Hepatocyte (in vitro differentiated cells): ENCODE measurements at regions not wholly inside any gene's neighbourhood (a gene's known extent, or its start where the extent isn't known, plus 50 kb on each side); places are given as distances from the start of the nearest gene placed in this dataset.

ENCODE experiments used
- DNase-seq: peaks from one replicate; pipeline ENCODE4 v3.0.0-alpha.2; 2016; ENCODE audit warnings: low spot score
- H2AFZ ChIP-seq: fragments of 200-600 bp; sonication (generic); 2 replicates; pipeline ENCODE4 v1.6.0; 2016; ENCODE audit warnings: antibody characterized with exemption, mild to moderate bottlenecking
- H3K27ac ChIP-seq: fragments of 200-600 bp; sonication (generic); 2 replicates; pipeline ENCODE4 v1.5.1; 2016; ENCODE audit warnings: mild to moderate bottlenecking
- H3K27me3 ChIP-seq: fragments of 200-600 bp; sonication (generic); 2 replicates; pipeline ENCODE4 v1.6.1; 2016
- H3K36me3 ChIP-seq: fragments of 200-600 bp; sonication (generic); replicated peaks from 2 replicates; pipeline ENCODE4 v1.5.1; 2016; ENCODE audit warnings: low read depth; ENCODE audit not compliant: insufficient read depth
- H3K4me1 ChIP-seq: fragments of 200-600 bp; sonication (generic); 2 replicates; pipeline ENCODE4 v1.5.1; 2016; ENCODE audit warnings: mild to moderate bottlenecking, moderate library complexity; ENCODE audit not compliant: insufficient read depth
- H3K4me2 ChIP-seq: fragments of 200-600 bp; sonication (generic); 2 replicates; pipeline ENCODE4 v1.6.0; 2016
- H3K4me3 ChIP-seq: fragments of 200-600 bp; sonication (generic); 2 replicates; pipeline ENCODE4 v1.5.1; 2016; ENCODE audit warnings: mild to moderate bottlenecking
- H3K79me2 ChIP-seq: fragments of 200-600 bp; sonication (generic); 2 replicates; pipeline ENCODE4 v1.6.0; 2017; ENCODE audit warnings: mild to moderate bottlenecking
- H3K9me2 ChIP-seq: fragments of 200-600 bp; sonication (generic); replicated peaks from 2 replicates; pipeline ENCODE4 v1.6.0; 2017; ENCODE audit warnings: mild to moderate bottlenecking; ENCODE audit not compliant: insufficient read depth
- H3K9me3 ChIP-seq: fragments of 200-600 bp; sonication (generic); 2 replicates; pipeline ENCODE4 v1.5.1; 2016; ENCODE audit warnings: low read depth, mild to moderate bottlenecking
- H4K20me1 ChIP-seq: fragments of 200-600 bp; sonication (generic); 2 replicates; pipeline ENCODE4 v1.6.0; 2016; ENCODE audit warnings: mild to moderate bottlenecking; ENCODE audit not compliant: insufficient read depth, poor library complexity, severe bottlenecking
- CTCF ChIP-seq: fragments of 200-600 bp; sonication (generic); IDR thresholded peaks from 2 replicates; pipeline ENCODE4 v1.5.1; 2016; ENCODE audit warnings: antibody characterized with exemption, mild to moderate bottlenecking; ENCODE audit not compliant: poor library complexity
- EZH2 ChIP-seq: fragments of 200-600 bp; sonication (generic); IDR thresholded peaks from 2 replicates; pipeline ENCODE4 v1.6.1; 2016; ENCODE audit warnings: antibody characterized with exemption, mild to moderate bottlenecking, borderline replicate concordance
- EZH2phosphoT487 ChIP-seq: fragments of 200-600 bp; sonication (generic); IDR thresholded peaks from one replicate; pipeline ENCODE4 v1.6.1; 2018; ENCODE audit warnings: antibody characterized with exemption, mild to moderate bottlenecking, low read depth, moderate library complexity; ENCODE audit not compliant: unreplicated experiment, severe bottlenecking
- WGBS: methylation state at CpG from one replicate; pipeline ENCODE4 v1.1.6; 2016; ENCODE audit warnings: low lambda C conversion rate; ENCODE audit errors: missing lambda C conversion rate; 5-methylcytosine and 5-hydroxymethylcytosine counted together

- 82% methylated on average over 5 of the region's 5 CpGs for WGBS
- TF ChIP-seq EZH2: no peak
- Histone ChIP-seq H3K9me3 (no peaks in the 10 kb centered on the region), H3K4me1 (no peaks in the 10 kb centered on the region), H2AFZ (no peak overlapping the region), H3K27me3 (no peaks in the 10 kb centered on the region), H3K9me2 (no peaks in the 10 kb centered on the region), H4K20me1 (no peaks in the 10 kb centered on the region), H3K79me2 (no peaks in the 10 kb centered on the region), H3K4me3 (no peak overlapping the region), H3K4me2 (no peak overlapping the region), H3K27ac (no peak overlapping the region), H3K36me3 (no peaks in the 10 kb centered on the region)
- DNase-seq: no peak
Observed at GRCh38 chr10:111482621-111483216, 405.9 kb downstream of the ADRA2A start.

GRCh38 chr10:111485767-111486166 lies 408.9 kb downstream of the ADRA2A start:
- TF ChIP-seq EZH2 (no peak), CTCF (no peak), EZH2phosphoT487 (no peak)
- H3K9me3 ChIP-seq: no peaks in the 10 kb centered on the region
- no peaks in the 10 kb centered on the region for H3K27me3 ChIP-seq

GRCh38 chr10:111486346-111486745 lies 409.5 kb downstream of the ADRA2A start:
- Histone ChIP-seq H3K79me2 (no peaks in the 10 kb centered on the region), H3K9me2 (no peaks in the 10 kb centered on the region), H2AFZ (no peak overlapping the region), H3K27me3 (no peaks in the 10 kb centered on the region), H3K9me3 (no peaks in the 10 kb centered on the region), H3K4me3 (no peak overlapping the region), H3K27ac (no peak overlapping the region), H4K20me1 (no peaks in the 10 kb centered on the region), H3K4me1 (no peaks in the 10 kb centered on the region), H3K4me2 (no peak overlapping the region), H3K36me3 (no peaks in the 10 kb centered on the region)
- DNase-seq: no peak
- TF ChIP-seq EZH2: no peak
- no peak for TF ChIP-seq EZH2phosphoT487
- no peak for TF ChIP-seq CTCF
- 88% methylated on average over 1 of the region's 1 CpG for WGBS

More at GRCh38 chr10:111485767-111486166, 408.9 kb downstream of the ADRA2A start:
- Histone ChIP-seq H3K9me2 (no peaks in the 10 kb centered on the region), H3K27ac (no peak overlapping the region), H3K79me2 (no peaks in the 10 kb centered on the region), H4K20me1 (no peaks in the 10 kb centered on the region), H3K4me1 (no peaks in the 10 kb centered on the region), H3K4me2 (no peak overlapping the region), H2AFZ (no peak overlapping the region), H3K36me3 (no peaks in the 10 kb centered on the region), H3K4me3 (no peak overlapping the region)
- no peak for DNase-seq
- WGBS: 83% methylated on average over 3 of the region's 3 CpGs

GRCh38 chr10:111488668-111489067 lies 411.8 kb downstream of the ADRA2A start:
- 56% methylated on average over 2 of the region's 2 CpGs for WGBS
- no peaks in the 10 kb centered on the region for H3K9me3 ChIP-seq
- H3K27me3 ChIP-seq: no peaks in the 10 kb centered on the region
- TF ChIP-seq EZH2: no peak
- TF ChIP-seq EZH2phosphoT487: no peak
- no peak for TF ChIP-seq CTCF
- no peak overlapping the region for H3K4me2 ChIP-seq
- H3K36me3 ChIP-seq: no peaks in the 10 kb centered on the region
- DNase-seq: no peak
- H2AFZ ChIP-seq: no peak overlapping the region
- H3K27ac ChIP-seq: no peak overlapping the region
- no peak overlapping the region for H3K4me3 ChIP-seq
- H3K9me2 ChIP-seq: no peaks in the 10 kb centered on the region
- no peaks in the 10 kb centered on the region for H4K20me1 ChIP-seq
- H3K79me2 ChIP-seq: no peaks in the 10 kb centered on the region
- no peaks in the 10 kb centered on the region for H3K4me1 ChIP-seq
